ENCODE measurements at regions not wholly inside any gene's neighbourhood (a gene's known extent, or its start where the extent isn't known, plus 50 kb on each side); places are given as distances from the start of the nearest gene placed in this dataset.

- TF ChIP-seq CTCF (IDR thresholded peaks at IDR 0.05; ENCODE audit: low read depth, low read length), result no peak
- in situ Hi-C loops (cut with HindIII; ENCODE audit: low sequenced_read_pairs), result no loop called here
- no peak overlapping the region for H3K4me3 ChIP-seq (ENCODE audit: low read depth, low read length)
- DNase-seq (ENCODE audit: low read depth, low spot score), result no peak
Measured at GRCh38 chr12:105783983-105784947, 354.5 kb downstream of the NUAK1 start.

- H3K4me3 ChIP-seq (ENCODE audit: low read depth, low read length), result no peak overlapping the region
- in situ Hi-C loops (cut with HindIII; ENCODE audit: low sequenced_read_pairs), result no loop called here
- DNase-seq (ENCODE audit: low read depth, low spot score), result no peak
- TF ChIP-seq CTCF (IDR thresholded peaks at IDR 0.05; ENCODE audit: low read depth, low read length), result no peak
Measured at GRCh38 chr12:105793421-105793820, 345.3 kb downstream of the NUAK1 start.

- no peak for DNase-seq (ENCODE audit: low read depth, low spot score)
- in situ Hi-C loops (cut with HindIII; ENCODE audit: low sequenced_read_pairs), result no loop called here
- H3K4me3 ChIP-seq (ENCODE audit: low read depth, low read length), result no peak overlapping the region
- no peak for TF ChIP-seq CTCF (IDR thresholded peaks at IDR 0.05; ENCODE audit: low read depth, low read length)
Measured at GRCh38 chr12:105798256-105798845, 340.4 kb downstream of the NUAK1 start.

GRCh38 chr12:105799103-105799502, 339.7 kb downstream of the NUAK1 start:
- in situ Hi-C loops (cut with HindIII; ENCODE audit: low sequenced_read_pairs), result no loop called here
- TF ChIP-seq CTCF (IDR thresholded peaks at IDR 0.05; ENCODE audit: low read depth, low read length), result no peak
- DNase-seq (ENCODE audit: low read depth, low spot score), result no peak
- no peak overlapping the region for H3K4me3 ChIP-seq (ENCODE audit: low read depth, low read length)

- no peak overlapping the region for H3K4me3 ChIP-seq (ENCODE audit: low read depth, low read length)
- no peak for DNase-seq (ENCODE audit: low read depth, low spot score)
- in situ Hi-C loops (cut with HindIII; ENCODE audit: low sequenced_read_pairs), result no loop called here
- TF ChIP-seq CTCF (IDR thresholded peaks at IDR 0.05; ENCODE audit: low read depth, low read length), result no peak
Measured at GRCh38 chr12:105801351-105801750, 337.4 kb downstream of the NUAK1 start.

GRCh38 chr12:105803292-105803691, 335.5 kb downstream of the NUAK1 start:
- DNase-seq (ENCODE audit: low read depth, low spot score), result no peak
- H3K4me3 ChIP-seq (ENCODE audit: low read depth, low read length), result no peak overlapping the region
- no peak for TF ChIP-seq CTCF (IDR thresholded peaks at IDR 0.05; ENCODE audit: low read depth, low read length)
- in situ Hi-C loops (cut with HindIII; ENCODE audit: low sequenced_read_pairs), result no loop called here

Measured in astrocyte of the spinal cord (primary cell).